LHCN-M2 (cell line): ENCODE measurements at regions not wholly inside any gene's neighbourhood (a gene's known extent, or its start where the extent isn't known, plus 50 kb on each side); places are given as distances from the start of the nearest gene placed in this dataset.

Experiments used
- DNase-seq: peaks from one replicate; pipeline ENCODE4 v3.0.0-alpha.2; 2012; ENCODE audit warnings: low read depth

DNA sequence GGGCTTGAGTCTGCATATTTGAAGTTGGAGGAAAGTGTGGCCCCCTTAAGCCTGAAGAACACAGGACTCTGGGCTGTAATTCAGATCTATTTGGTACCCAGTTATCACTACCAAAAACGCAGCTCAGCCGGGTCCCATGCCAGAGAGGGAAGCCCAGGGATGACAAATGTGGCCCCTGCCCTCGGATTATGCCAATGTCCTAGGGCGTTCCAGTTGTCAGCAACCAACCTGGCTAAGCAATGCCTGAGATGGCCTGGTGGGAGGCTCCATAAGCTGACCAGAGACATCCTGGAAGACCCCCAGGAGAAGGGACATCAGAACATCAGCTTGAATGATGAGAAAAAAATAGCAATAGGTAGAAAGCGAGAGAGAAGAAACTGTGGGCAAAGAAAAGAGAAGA lies 79.6 kb upstream of the UQCRFS1 start:
- DNase-seq, result no peak

DNA sequence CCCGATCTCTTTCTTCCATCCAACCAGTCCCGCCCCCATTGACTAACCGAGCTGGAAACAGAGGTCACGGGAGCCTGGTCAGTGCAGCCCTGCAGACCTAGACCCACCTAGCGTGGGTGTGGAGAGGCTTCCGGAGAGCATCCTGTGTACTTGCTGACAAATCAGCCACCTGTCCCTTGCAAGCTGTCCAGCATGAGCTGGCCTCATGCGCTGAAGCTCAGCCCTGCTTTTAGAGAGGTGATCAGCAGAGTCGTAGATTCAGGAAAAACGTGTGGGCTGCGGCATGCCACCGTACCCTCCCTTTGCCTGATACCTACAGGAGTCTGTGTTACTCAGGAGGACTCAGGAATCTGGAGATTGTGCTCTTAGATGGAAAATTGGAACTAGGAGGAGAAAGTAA lies 80.3 kb upstream of the UQCRFS1 start:
- DNase-seq, result no peak

DNA sequence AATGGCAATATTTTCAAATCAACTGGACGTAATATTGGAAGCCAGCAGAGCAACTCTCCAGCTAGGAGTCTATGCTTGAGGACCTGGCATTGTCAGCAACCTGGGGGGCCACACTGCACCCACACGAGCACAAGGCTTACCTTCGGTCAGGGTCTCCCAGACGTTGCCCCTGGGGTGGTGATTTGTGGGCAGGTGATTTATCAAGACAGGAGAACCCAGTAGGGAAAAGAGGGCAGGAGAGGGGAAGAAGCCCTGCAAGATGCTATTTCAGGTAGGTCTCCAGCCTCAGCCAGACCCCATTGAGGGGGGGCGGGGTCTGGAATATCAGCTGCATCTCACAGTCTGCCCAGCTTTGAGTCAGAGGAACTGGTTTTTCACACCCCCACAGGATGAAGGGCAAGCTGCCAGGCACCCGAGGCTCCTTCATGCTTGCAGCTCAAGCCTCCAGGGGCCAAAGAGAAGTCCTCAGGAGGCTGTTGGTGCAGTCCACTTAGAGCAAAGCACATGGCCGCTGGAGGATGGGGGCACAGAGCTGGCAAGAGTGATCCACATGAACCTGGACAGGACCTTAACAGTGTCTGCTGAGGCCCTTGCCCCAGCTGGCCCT lies 80.9 kb upstream of the UQCRFS1 start:
- DNase-seq, result no peak

DNA sequence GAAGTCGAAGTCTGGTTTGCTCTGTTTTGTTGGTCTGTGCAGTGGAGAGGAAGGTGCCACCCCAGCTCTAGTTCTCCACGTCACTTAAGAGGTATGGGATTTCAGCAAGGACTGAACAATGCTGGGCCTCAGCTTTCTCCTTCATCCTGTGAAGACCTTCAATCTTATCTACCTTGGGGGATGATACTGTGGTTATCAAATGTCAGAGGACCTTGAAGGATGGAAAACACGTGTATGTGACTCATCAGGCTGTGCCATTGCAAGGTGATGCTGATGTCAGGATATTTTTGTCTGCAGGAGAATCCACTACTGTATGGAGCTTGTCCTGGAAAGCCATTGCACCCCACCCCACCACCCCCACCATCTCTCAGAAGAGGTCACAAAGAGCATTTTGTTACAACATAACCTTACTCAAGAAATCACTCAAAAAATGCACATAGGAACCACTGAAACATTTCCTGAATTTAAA lies 81.4 kb upstream of the UQCRFS1 start:
- no peak for DNase-seq

DNA sequence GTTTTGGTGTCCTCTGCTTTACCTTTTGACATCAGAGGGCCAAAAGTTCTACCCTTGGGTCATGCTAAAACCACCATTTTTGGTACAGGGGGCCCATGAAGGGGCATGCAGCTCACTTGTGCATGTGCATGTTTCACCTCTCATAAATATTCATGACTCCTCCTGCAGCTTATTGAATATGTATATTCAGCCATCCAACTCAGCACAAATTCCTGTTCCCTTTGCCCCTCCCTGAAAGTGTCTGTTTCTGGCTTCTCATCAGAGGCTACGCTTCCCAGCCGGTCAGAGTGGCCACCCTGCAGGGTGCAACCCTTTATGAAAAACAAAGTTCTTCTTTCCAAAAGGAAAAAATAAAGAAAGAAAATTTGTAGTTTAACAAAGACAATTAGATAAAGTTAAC lies 82.3 kb upstream of the UQCRFS1 start:
- DNase-seq, result no peak

DNA sequence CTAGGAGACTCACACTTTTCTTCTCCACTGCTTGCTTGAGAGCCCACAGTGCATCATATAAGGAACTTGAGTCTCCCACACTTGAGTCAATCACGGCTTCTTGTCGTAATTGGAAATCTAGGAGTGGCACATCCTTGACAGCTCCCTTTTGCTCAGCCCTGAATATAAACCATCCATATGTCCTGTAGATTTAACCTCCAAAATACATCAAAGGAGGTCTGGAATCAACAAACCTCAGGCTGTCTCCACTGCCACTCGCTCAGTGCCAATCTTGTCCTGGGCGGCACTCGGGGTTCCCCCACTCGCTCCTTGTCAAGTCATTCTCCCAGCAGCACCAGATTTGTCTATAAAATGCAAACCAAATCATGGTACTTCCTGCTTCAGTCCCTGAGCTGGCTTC lies 84.4 kb upstream of the UQCRFS1 start:
- DNase-seq, result no peak

DNA sequence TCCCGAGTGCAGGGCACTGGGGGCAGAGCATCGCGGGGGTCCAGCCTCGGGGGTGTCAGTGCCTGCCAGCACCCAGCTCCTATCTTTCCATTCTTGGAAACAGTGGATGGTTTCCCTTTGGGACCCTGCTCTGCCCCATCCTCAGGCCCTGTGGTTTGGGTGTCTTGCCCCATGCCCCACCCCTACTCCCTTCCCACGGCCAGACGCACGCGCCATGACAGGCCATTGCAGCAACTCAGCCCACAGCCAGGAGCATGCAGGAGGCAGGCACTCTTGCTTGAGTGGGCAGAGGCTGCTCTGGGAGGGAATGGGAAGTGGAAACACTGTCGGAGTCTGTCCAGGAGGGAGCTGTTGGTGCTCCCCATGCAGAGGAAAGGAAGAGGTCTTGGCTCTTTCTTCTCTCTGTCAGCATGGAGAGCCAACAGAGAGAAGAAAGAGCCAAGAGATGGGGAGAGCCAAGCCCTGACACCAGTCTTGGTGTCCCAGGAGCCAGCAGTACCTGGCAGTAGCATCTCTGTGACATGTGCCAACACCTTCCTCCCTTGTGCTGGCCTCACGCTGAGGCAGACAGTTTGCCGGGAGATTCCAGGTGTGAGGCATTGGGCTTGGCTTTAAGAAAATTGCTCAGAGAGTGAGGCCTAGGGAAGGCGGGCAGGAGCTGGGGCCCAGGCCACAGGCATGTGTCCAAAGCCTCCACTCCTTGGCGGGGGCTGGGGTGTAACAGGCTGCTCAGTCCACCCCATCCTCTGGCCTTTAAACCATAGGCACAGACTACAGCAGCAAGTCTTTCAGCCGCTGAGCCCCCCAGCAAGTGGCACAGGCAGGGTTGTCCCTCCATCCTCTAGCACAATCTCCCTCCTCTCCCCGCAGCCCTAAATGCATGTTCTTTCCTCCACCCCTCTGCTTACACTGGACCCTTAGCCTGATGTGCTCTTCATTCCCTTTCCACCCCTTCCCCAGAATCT lies 86.7 kb upstream of the UQCRFS1 start:
- no peak for DNase-seq

DNA sequence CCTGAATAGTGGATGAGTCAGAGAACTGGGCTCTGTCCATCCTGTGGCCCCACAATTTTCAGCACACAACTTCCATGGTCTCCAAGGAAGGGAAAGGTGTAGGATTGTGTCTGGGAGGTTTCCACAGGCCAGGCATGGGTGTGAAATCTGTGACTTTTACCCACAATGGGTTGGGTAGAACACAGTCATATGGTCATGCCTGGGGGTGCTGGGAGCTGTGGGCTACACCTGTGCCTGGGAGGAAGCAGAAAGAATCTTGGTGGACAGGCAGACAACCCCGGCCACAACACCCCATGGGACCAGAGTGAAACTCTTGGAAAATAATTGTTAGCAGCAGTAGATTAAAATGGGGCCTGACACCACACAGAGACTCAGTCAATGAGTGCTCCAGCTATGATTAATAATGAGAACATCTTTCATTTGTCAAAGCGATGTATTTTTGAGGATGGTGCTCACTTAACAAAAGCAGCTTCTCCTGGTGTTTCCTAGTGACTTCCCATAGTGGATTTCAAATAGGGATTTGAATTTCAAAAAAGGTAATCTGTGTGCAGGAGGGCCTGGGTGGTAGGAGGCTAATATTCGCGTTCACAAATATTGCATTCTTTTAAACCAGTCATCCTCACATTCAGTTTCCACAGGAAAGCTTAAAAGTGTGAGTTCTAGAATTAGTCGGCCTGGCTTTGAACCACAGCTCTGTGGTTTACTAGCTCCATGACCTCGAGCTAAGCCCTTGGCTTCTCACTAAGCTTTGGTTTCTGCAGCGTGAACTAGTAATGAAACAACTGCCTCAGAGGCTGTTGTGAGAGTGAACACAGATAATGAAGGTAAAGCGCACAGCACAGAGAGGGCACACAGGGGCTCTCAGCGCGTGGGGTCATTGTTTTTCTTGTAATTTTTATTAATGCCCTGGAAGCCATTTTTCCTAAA lies 89.3 kb upstream of the UQCRFS1 start:
- DNase-seq, result no peak

DNA sequence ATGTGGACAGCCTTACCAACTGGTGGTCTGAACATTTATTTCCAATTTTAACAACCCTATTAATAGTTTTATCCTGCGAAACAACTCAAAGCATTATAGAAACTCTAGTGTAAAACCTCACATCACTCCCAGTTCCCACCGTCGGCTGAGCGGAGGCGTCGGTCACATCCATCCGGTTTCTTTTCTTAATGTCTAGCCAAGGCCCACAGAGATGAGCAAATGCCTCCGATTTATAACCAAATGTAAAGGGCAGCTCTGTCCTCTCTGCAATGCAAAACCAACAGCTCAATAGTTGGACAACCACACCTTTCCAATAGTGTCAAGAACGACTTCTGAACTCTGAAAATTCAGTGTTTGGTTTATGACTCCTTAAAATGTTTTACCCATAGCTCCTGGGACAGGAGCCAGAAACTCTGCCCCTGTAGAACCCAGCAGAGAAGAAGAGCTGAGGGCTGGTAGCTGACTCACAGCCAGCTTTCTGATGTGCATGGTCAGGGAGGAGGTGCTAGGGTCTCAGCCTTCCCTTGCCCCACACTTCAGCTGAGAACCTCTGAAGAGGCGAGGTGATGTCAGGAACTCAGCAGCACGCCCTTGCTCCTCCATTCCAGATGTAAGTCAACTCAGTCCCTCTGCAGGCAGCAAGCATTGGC lies 90.2 kb upstream of the UQCRFS1 start:
- DNase-seq, result no peak

DNA sequence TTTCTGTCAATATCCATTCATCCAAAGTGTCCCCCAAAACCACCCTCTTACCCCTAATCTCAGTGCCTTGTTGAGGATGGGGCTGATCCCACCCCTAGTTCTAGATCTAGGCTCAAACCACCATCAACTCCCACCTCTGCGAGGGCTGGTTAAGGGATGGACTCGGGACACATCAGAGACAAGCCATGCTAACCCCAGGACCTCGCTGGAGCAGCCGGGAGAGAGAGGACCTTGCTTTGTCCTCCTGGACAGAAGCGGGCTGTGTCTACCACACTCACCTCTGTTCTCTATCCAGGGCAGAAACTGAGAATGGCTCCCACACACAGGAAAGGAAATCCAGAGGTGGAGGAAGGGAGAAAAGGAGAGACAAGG lies 90.8 kb upstream of the UQCRFS1 start:
- DNase-seq, result no peak

DNA sequence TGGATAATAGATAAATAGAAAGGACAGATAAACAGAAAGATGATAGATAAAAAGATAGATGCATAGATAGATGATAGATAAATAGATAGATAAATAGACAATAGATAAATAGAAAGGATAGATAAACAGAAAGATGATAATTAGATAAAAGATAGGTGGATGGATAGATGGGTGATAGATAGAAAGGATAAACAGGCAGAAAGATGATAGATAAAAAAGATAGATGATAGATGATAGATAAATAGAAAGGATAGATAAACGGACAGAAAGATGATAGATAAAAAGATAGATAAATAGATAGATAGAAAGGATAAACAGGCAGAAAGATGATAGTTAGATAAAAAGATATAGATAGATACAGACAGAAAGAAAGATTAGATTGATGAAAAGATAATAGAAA lies 92.3 kb upstream of the UQCRFS1 start:
- no peak for DNase-seq

DNA sequence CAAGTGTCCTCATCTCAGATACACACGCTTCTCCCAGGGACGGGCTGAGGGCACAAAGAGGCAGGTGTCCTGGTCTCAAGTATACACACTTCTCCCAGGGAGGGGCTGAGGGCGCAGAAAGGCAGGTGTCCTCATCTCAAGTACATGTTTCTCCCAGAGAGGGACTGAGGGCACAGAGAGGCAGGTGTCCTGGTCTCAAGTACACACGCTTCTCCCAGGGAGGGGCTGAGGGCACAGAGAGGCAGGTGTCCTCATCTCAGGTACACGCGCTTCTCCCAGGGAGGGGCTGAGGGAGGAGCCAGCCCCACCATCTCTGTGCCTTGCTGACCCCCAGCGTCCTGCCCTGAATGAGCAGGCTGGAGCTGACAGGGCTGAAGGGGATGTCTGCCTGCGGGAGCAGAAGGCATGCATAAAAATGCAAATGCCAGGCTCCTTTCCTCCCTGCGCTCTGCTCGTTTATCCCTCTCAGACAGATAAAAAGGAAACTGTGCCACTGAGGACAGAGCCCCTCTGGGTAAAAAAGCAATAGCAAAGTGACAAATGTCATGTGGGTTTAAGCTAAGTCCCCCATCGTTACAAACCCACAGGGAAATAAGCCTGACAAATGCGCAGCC lies 96.1 kb upstream of the UQCRFS1 start:
- DNase-seq, result no peak

DNA sequence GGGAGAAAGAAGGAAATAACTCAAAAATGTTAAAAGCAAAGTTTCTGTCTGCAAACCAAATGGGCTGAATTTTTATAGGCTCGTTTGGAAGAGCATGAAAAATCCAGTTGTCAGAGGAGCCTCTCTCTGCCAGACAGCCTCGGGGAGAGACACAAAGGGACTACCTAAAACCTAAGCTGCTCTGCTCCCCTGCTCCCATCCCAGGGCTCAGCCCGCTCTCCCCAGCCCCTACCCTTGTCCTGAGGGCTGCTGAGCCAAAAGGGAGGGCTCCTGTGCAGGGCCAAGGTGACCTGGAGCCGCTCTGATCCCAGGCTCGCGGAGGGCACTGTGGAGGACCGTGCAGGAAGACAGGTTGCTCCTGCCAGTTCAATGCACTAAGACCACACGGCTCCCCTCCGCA lies 96.7 kb upstream of the UQCRFS1 start:
- DNase-seq, result no peak

DNA sequence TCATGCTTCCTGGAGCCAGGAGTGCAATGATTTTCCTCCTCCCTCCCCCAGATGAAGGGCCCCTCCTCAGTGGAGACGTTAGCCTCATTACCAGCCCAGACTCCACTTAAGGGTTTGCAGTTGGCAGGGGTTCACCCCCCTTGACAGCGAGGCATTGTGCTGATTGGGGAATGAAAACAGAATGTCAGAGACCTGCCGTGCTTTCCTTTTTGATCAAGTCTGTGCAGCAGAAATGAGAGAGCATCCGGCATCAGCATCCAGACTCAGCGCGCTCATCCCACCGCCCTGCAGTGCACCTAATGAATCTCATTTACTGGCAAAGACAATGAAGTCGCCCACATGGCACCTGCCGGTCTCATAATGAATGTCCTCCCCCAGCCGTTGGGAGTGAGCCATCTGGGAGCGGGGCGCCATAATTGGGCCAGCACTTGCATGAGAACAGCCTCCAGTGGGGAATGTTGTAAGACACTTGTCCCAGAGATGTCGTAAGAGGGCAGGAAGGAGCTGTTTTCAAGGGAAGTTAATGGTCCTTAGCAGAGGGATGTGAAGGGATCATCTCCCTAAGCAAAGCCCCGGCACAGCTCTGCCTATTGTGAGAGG lies 98.3 kb upstream of the UQCRFS1 start:
- no peak for DNase-seq

DNA sequence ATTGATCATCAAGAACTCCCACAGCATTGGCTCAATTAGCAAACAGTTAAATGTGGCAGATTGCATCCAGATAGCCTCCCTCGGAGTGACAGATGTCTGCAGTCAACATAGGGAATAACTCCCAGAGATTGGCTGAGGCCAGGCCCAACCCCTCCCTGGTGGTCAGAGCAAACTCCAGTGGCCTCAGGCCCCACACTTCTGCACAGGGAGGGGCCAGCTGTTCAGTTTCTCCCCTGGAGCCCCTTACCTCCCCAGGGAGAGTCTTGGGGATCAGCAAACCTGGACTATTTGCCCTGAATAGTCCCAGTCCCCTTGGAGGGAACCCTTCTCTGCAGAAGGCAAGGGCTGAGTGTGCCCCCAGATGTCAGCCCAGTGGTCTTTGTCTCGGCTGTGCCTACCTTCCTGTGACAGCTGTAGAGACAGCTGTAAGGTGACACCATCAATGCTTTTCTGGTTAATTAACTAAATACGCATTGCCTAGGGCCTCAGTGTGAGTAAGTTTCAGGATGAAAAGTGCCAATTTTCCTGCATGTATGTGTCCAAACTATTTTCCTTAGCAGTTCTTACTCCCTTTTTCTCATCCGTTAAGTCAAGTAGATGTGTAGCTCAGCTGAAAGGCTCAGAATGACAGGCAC lies 102.7 kb upstream of the UQCRFS1 start:
- no peak for DNase-seq

DNA sequence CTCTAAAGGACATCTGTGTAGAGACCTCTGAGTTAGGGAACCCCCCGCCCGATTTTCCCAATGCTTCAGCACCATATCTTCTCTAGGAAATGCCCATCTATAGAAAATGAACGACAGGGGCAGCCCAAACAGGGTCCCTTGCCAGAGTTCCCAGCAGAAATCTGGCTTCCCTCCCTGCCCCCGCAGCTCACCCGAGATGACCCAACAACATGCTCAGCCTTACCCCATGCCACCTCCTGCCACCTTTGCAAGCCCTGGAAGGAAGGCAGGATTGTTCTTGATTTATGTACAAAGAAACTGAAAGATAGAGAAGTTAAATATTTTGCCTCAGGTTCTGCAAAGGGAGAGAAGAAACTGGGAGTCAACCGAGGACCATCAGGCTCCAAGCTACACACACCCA lies 105.6 kb upstream of the UQCRFS1 start:
- no peak for DNase-seq

DNA sequence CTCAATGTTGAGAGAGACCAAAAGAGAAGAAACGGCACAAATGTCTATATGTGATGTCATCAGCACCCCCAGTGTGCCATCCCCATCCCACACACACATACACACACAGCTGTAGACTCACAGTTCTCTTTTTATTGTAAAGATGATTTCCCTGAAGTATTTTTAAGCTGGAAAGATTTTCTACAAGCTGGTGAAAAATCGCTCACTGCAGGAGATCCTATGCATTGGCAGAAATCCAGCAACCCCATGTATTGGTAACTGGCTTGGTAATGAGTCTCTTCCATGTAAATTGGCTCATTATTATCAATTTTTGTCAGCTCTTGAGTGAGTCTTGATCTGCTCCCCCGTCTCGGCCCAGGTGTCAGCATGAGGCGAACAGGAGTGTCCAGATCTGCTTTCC lies 107.1 kb upstream of the UQCRFS1 start:
- no peak for DNase-seq

DNA sequence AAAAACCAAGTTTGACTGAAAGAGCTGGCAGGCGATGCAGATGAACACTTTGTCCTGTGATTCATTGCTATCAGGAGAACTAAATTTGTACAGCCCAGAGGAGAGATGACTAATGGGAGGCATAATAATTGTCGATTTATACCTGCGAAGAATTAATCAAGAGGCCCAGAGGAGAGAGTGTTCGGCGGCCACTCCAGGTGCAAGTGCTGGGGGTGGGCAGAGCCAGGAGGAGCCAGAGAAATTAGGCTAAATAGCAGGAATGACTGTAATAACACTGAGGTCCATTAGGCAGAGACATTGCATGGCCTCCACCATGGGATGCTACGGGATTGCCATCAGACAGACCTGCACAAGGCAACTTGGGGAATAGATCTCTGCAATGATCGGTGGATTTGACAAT lies 107.7 kb upstream of the UQCRFS1 start:
- no peak for DNase-seq

DNA sequence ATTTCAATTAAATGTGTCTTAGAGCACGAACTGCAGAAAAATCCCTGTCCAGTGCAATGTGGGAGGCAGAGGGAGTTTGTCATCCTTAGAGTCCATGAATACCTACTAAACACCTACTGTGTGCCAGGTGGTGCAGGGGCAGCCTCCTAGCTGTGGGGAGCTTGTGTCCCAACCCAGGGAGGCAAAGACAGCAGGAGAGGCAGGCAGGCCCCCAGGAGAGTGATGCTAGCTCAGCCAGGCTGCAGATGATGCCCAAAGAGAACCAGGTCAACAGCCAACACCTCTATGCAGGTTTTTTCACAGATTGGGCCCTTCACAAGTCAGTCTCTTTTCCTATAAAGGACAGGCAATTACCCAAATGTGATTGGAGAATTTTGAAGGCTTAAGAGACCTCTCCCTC lies 108.2 kb upstream of the UQCRFS1 start:
- no peak for DNase-seq

DNA sequence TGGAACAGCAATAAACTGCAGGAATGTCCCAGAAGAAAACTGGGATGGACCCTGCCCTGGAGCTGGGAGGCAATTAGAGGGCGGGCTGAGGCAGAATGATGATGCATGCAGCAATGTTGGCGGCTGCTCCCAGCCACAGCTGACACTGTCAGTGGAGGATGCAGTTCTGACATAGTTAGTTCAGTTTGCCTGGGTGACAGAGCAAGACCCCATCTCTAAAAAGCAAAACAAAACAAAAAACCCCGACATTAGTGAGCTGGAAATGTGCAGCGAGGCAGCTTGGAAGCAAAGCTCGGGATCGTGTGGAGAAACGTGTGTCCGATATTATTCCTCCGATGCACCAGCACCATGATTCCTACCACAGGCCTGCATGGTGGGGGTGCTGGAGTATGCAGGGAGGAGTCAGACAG lies 110.1 kb upstream of the UQCRFS1 start:
- DNase-seq, result no peak
